Smooth muscle cell (in vitro differentiated cells): ENCODE measurements at regions not wholly inside any gene's neighbourhood (a gene's known extent, or its start where the extent isn't known, plus 50 kb on each side); places are given as distances from the start of the nearest gene placed in this dataset.

Experiments used
- DNase-seq: peaks from one replicate; lab custom pipeline; 2025; ENCODE audit not compliant: unreplicated experiment; lab: John Stamatoyannopoulos, UW
- H2AFZ ChIP-seq: fragments of 200-600 bp; sonication (generic); 2 replicates; pipeline ENCODE4 v1.6.0; 2016; ENCODE audit warnings: antibody characterized with exemption, low read depth, mild to moderate bottlenecking
- H3F3A ChIP-seq: fragments of 200-600 bp; sonication (generic); 2 replicates; pipeline ENCODE4 v1.6.0; 2017; ENCODE audit warnings: antibody characterized with exemption, low read depth
- H3K27ac ChIP-seq: fragments of 200-600 bp; sonication (generic); 2 replicates; pipeline ENCODE4 v1.5.1; 2016; ENCODE audit warnings: low read depth, mild to moderate bottlenecking
- H3K27me3 ChIP-seq: fragments of 200-600 bp; sonication (generic); 2 replicates; pipeline ENCODE4 v1.6.1; 2016; ENCODE audit warnings: low read depth, mild to moderate bottlenecking
- H3K36me3 ChIP-seq: fragments of 200-600 bp; sonication (generic); 2 replicates; pipeline ENCODE4 v1.5.1; 2016; ENCODE audit warnings: low read depth
- H3K4me1 ChIP-seq: fragments of 200-600 bp; sonication (generic); 2 replicates; pipeline ENCODE4 v1.5.1; 2016; ENCODE audit warnings: low read depth
- H3K4me2 ChIP-seq: fragments of 200-600 bp; sonication (generic); 2 replicates; pipeline ENCODE4 v1.6.0; 2016; ENCODE audit warnings: mild to moderate bottlenecking
- H3K4me3 ChIP-seq: fragments of 200-600 bp; sonication (generic); 2 replicates; pipeline ENCODE4 v1.5.1; 2016; ENCODE audit warnings: mild to moderate bottlenecking
- H3K79me2 ChIP-seq: fragments of 200-600 bp; sonication (generic); 2 replicates; pipeline ENCODE4 v1.6.0; 2016; ENCODE audit warnings: low read depth, mild to moderate bottlenecking
- H3K9ac ChIP-seq: fragments of 200-600 bp; sonication (generic); 2 replicates; pipeline ENCODE4 v1.6.0; 2016; ENCODE audit warnings: low read depth
- H3K9me3 ChIP-seq: fragments of 200-600 bp; sonication (generic); replicated peaks from 2 replicates; pipeline ENCODE4 v1.5.1; 2016; ENCODE audit warnings: low read depth
- H4K20me1 ChIP-seq: fragments of 200-600 bp; sonication (generic); 2 replicates; pipeline ENCODE4 v1.6.0; 2016; ENCODE audit warnings: low read depth
- CTCF ChIP-seq: fragments of 200-600 bp; sonication (generic); IDR thresholded peaks from 2 replicates; pipeline ENCODE4 v1.5.1; 2017; ENCODE audit warnings: borderline replicate concordance, mild to moderate bottlenecking, antibody characterized with exemption; ENCODE audit not compliant: insufficient read depth, poor library complexity, severe bottlenecking
- WGBS: methylation state at CpG from one replicate; pipeline ENCODE4 v1.1.7; 2016; ENCODE audit warnings: low lambda C conversion rate; 5-methylcytosine and 5-hydroxymethylcytosine counted together

- H3K79me2 ChIP-seq, result no peaks in the 10 kb centered on the region
- H3K9ac ChIP-seq, result no peak overlapping the region
- no peak overlapping the region for H3K4me2 ChIP-seq
- no peaks in the 10 kb centered on the region for H3K9me3 ChIP-seq
- H3K4me1 ChIP-seq, result no peaks in the 10 kb centered on the region
- H3F3A ChIP-seq, result no peaks in the 10 kb centered on the region
- H3K27ac ChIP-seq, result no peak overlapping the region
- no peaks in the 10 kb centered on the region for H4K20me1 ChIP-seq
- WGBS, result 96% methylated on average over 41 of the region's 49 CpGs
- TF ChIP-seq CTCF, result no peak
- H3K4me3 ChIP-seq, result no peak overlapping the region
- H2AFZ ChIP-seq, result no peak overlapping the region
- H3K27me3 ChIP-seq, result no peaks in the 10 kb centered on the region
- H3K36me3 ChIP-seq, result no peaks in the 10 kb centered on the region
- DNase-seq, result no peak
These were observed 204.0 kb downstream of the DLL1 start for GRCh38 chr6:170086639-170087420.

- DNase-seq, result no peak
- no peak overlapping the region for H3K27ac ChIP-seq
- no peaks in the 10 kb centered on the region for H3K9me3 ChIP-seq
- no peak overlapping the region for H3K4me3 ChIP-seq
- no peaks in the 10 kb centered on the region for H3K27me3 ChIP-seq
- H4K20me1 ChIP-seq, result no peaks in the 10 kb centered on the region
- H3K79me2 ChIP-seq, result no peaks in the 10 kb centered on the region
- H3K36me3 ChIP-seq, result no peaks in the 10 kb centered on the region
- no peaks in the 10 kb centered on the region for H3F3A ChIP-seq
- H2AFZ ChIP-seq, result no peak overlapping the region
- WGBS, result 82% methylated on average over 26 of the region's 26 CpGs
- no peak overlapping the region for H3K4me2 ChIP-seq
- H3K9ac ChIP-seq, result no peak overlapping the region
- TF ChIP-seq CTCF, result no peak
- peaks cover 7% of the 10 kb centered on the region for H3K4me1 ChIP-seq
These were observed 205.1 kb downstream of the DLL1 start for GRCh38 chr6:170085475-170086401.

GRCh38 chr6:170084166-170084730 is 206.6 kb downstream of the DLL1 start:
- no peak overlapping the region for H3K27ac ChIP-seq
- no peak overlapping the region for H3K9ac ChIP-seq
- H3K4me2 ChIP-seq, result no peak overlapping the region
- H2AFZ ChIP-seq, result no peak overlapping the region
- peaks cover 7% of the 10 kb centered on the region for H3K4me1 ChIP-seq
- no peaks in the 10 kb centered on the region for H4K20me1 ChIP-seq
- H3K9me3 ChIP-seq, result no peaks in the 10 kb centered on the region
- no peak for DNase-seq
- no peaks in the 10 kb centered on the region for H3K27me3 ChIP-seq
- WGBS, result 94% methylated on average over 20 of the region's 21 CpGs
- H3F3A ChIP-seq, result no peaks in the 10 kb centered on the region
- no peaks in the 10 kb centered on the region for H3K79me2 ChIP-seq
- TF ChIP-seq CTCF, result no peak
- H3K36me3 ChIP-seq, result no peaks in the 10 kb centered on the region
- no peak overlapping the region for H3K4me3 ChIP-seq
